ENCODE measurements at regions not wholly inside any gene's neighbourhood (a gene's known extent, or its start where the extent isn't known, plus 50 kb on each side); places are given as distances from the start of the nearest gene placed in this dataset.
"Not testable (repeated sequence)": the region's sequence is repeated elsewhere in the genome, so short reads cannot be mapped to it uniquely, and the experiment has no call there.

DNA sequence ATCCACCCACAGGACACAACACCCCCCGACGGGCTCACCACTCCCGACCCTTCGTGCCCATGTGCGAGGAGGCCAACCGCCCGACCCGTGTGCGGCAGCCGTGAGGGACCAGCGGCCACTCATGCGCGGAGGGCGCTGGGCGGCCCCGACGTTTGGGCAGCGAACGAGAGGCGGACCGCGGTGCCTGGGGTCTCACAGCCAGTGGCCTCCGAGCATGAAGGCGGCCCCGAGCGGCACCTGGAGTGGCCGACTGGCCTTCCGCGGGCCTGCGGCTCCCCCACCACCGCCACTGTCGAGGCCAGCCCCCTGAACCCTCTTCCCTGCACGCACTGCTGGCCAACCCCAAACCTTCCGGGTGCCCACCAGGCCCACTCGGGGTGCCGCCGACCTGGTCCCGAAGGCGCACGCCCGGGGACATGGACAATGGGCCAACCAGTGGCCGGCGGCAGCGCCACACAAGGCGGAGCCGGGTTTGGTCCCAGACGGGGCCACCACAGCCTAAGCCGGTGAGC lies 4274.9 kb upstream of the OR11H1 start:
- no peak for ATAC-seq
- TF ChIP-seq TOX (CRISPR knock-in tag; IDR thresholded peaks at IDR 0.05; ENCODE audit: borderline replicate concordance), result no peak
- TF ChIP-seq BACH2 (CRISPR knock-in tag; IDR thresholded peaks at IDR 0.05; ENCODE audit: borderline replicate concordance), result no peak
- no peak for TF ChIP-seq TCF4 (CRISPR knock-in tag; IDR thresholded peaks at IDR 0.05; ENCODE audit: borderline replicate concordance)
- no peak for TF ChIP-seq GLIS3 (CRISPR knock-in tag; IDR thresholded peaks at IDR 0.05)
- no peak for TF ChIP-seq ZFP30 (CRISPR knock-in tag; IDR thresholded peaks at IDR 0.05)
- no peak for TF ChIP-seq ZNF8 (CRISPR knock-in tag; IDR thresholded peaks at IDR 0.05)
- no peak for TF ChIP-seq ARNTL (CRISPR knock-in tag; IDR thresholded peaks at IDR 0.05; ENCODE audit: borderline replicate concordance, low read depth)
- TF ChIP-seq, protein P1, sequence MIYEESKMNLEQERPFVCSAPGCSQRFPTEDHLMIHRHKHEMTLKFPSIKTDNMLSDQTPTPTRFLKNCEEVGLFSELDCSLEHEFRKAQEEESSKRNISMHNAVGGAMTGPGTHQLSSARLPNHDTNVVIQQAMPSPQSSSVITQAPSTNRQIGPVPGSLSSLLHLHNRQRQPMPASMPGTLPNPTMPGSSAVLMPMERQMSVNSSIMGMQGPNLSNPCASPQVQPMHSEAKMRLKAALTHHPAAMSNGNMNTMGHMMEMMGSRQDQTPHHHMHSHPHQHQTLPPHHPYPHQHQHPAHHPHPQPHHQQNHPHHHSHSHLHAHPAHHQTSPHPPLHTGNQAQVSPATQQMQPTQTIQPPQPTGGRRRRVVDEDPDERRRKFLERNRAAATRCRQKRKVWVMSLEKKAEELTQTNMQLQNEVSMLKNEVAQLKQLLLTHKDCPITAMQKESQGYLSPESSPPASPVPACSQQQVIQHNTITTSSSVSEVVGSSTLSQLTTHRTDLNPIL (CRISPR knock-in tag; IDR thresholded peaks at IDR 0.05; ENCODE audit: low read depth), result no peak

DNA sequence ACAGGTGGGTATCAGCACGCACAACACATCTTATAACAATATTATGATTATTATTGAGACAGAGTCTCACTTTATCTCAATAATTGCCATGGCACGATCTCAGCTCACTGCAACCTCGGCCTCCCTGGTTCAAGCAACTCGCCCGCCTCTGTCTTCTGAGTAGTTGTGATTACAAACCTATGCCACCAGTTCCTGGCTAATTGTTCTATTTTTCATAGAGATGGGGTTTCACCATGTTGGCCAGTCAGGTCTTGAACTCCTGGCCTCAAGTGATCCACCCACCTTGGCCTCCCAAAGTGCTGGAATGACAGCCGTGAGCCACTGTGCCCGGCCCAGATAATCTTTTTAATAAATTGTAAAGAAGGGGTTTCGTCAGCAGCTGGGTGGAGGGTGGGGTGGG lies 4257.0 kb upstream of the OR11H1 start:
- ATAC-seq, result not testable (repeated sequence)

DNA sequence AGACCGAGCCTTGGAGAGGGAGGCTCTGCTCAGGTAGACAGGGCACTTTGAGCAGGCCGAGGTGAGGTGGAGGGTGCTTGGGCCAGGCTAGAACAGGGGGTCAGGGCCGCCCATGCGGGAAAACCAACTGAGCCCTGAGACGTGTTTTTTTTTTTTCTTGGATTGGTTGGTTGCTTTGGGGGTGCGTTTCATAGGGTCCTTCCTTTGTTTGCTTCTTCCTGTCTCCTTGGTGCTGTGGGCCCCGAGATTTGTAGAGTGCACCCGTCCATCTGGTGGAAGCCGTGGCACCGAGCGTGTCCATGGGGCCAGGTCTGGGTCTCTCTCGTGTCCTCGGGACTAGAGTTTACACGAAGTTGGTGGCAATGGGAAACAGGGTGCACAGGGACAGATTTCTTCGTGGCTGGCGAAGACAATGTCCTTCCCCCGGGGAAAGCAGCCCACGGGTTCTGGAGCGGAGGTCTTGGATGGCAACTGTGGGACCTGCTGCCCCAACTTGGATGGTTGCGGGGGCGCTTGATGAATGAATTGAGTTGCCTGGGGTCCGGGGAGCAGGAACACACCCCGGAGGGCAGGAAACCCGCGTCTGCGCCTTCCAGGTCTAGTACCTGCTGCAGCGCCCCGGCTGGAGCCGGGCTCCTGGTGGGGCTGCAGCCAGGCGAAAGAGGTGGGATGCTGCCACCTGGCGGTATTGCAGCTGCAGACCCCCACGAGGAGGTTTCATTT lies 4242.7 kb upstream of the OR11H1 start:
- peak; percentile 71; the same call in 2 of the 3 replicates for ATAC-seq

DNA sequence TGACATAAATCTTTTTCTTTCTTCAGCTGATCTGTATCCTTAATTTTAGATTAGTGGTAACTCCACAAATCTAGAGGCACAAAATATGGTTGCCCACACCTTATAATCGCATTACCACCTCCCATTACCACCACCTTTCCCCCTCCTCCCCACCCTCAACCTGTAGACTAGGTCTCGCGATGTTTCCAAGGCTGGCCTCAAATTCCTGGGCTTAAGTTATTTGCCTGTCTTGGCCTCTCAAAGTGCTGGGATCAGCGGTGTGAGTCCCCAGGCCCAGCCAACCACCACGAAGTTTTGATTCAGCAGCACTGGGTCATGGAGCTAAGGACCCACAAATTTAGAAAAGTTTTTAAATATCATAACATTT lies 4242.2 kb upstream of the OR11H1 start:
- not testable (repeated sequence) for ATAC-seq

DNA sequence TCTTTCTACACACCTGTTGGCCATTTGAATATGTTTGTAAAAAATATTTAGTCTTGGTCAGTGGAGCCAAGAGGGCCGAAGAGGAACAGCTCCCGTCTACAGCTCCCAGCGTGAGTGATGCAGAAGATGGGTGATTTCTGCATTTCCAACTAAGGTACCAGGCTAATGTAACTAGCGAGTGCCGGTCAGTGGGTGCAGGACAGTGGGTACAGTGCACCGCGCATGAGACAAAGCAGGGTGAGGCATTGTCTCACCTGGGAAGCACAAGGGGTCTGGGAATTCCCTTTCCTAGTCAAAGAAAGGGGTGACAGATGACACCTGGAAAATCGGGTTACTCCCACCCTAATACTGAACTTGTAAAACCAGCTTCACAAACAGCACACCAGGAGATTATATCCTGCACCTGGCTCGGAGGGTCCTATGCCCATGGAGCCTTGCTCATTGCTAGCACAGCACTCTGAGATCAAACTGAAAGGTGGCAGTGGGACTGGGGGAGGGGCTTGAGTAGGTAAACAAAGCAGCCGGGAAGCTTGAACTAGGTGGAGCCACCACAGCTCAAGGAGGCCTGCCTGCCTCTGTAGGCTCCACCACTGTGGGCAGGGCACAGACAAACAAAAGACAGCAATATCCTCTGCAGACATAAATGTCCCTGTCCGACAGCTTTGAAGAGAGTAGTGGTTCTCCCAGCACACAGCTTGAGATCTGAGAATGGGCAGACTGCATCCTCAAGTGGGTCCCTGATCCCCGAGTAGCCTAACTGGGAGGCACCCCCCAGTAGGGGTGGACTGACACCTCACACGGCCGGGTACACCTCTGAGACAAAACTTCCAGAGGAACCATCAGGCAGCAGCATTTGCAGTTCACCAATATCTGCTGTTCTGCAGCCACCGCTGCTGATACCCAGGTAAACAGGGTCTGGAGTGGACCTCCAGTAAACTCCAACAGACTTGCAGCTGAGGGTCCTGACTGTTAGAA lies 4239.5 kb upstream of the OR11H1 start:
- ATAC-seq, result not testable (repeated sequence)

DNA sequence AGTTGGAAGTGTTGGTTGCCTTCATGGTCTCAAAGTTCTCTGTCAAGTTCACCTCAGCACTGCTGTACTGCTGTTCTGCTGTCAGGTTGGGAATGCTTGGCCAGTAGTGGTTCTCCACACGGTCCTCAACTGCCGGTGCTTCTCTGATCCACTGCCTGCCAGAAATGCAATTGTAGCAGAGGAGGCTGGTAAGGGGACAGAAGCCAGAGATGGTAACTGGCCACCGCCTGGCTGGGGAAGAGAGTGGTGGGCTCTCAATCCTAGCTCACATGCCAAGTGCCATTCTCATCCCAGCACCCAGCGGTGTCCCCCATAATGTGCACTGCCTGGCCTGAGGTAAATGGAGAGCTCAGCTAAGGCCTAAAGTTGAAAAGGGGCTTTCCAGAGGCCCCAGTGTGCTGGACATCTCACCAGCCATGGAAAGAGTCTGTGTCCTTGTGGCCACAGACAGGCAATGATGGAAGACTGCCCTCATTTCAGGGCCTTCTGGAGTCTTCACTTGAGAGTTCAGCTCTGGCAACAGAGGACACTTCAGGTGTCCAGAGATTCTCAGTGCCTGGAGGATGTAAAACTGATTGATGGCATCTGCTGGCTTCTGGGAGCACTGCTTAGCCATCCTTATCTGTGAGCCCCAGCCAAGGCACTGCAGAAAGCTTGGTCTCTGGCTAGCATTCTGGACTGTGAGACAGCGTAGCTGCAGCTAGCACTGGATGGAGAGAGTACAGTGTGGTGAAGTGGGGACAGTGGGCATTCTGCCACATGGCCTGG lies 4229.7 kb upstream of the OR11H1 start:
- not testable (repeated sequence) for ATAC-seq

DNA sequence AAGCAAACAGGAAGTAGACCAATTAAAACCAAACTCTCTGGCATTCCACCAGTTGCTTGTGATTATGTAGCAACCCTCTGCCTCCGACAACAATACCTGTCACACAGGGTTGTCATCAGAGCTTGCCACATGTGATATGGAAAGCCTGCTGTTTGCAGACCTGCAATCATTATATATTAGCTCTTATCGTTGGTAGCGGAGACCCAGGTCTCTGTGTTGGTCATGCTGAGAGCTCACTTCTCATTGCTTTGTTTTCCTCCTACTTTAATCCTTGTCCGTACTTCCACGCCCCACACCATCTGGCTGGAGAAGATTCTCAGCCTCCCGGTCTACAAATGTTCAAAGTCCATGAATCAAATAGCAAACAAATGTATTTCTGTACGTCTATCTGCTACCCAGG lies 4225.6 kb upstream of the OR11H1 start:
- not testable (repeated sequence) for ATAC-seq

DNA sequence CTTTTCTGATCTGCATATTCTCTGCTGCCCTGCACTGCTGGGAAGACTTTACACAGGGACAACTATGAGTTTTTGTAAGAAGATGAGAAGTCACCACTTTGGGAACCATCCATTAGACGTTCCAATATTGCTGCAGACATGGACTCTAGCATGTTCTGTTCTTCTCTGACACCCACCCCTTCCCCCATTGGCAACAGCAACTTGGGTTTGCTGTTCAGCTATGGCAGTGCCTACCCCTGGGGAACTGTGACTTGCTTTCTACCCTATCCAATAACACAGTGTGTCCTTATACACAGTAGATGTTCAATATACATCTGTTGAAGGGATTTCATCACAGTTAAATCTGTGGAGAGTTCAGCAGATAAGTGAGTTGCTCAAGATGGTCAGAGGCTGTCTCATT lies 4225.1 kb upstream of the OR11H1 start:
- not testable (repeated sequence) for ATAC-seq

DNA sequence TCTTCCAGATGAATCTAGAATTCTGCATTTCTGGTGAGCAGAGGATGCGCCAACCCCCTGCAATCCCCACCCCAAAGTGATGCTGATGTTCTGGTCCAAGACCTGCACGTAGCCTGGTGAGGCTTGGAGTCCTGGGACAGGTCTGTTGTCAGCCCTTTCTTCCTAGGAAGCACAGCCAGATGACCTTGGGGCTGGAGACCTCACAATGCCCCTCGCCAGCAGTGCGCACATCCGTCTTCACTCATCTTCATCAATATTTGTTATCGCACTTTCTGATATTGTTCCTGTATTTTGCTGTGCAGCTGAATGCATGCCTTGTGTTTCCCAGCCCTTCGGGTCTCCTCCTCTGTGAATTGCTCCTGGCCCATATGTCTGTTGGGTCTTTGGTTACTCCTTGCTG lies 4222.8 kb upstream of the OR11H1 start:
- ATAC-seq, result not testable (repeated sequence)

DNA sequence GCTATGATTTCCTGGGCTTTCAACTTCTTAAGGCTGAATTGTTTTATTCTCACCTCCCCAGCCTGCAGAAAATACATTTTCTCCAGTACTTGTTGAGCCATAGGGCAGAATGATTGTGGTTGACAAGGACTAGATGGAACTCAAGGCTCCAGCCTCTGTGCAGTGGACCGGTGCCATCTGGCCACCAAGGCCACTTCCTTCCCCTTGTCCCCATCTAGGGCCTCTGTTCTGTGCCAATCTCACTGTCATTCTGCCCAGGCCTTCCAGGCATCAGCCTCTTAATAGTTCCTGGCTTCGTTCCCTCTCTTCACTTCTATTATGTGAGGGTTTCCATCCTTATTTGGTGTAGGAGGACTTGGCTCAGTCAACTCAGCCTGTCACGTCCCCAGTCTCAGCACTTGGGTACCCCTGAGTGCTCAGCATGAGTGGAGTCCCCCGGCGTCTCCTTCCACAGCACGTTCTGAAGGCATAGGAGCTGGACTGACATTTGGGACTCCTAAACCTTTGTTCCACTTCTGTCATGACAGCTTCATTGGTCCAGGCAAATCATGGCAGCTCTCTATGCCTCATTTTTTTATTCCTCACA lies 4221.0 kb upstream of the OR11H1 start:
- ATAC-seq, result not testable (repeated sequence)

DNA sequence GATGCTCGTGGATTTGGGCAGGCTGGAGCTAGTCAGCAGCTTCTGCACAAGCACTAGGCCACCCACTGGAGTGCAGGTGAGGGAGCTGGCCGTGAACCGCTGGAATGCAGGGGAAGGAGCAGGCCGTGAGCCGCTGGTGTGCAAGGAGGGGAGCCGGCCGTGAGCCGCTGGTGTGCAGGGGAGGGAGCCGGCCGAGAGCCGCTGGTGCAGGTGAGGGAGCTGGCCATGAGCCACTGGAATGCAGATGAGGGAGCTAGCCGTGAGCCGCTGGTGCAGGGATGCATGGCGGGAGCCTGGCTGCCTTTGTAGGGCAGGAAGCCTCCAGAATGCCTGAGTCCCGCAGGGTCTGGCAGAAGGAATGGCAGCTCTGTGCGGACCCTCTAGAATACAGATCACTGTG lies 4220.0 kb upstream of the OR11H1 start:
- no peak for ATAC-seq
- TF ChIP-seq, protein P2, sequence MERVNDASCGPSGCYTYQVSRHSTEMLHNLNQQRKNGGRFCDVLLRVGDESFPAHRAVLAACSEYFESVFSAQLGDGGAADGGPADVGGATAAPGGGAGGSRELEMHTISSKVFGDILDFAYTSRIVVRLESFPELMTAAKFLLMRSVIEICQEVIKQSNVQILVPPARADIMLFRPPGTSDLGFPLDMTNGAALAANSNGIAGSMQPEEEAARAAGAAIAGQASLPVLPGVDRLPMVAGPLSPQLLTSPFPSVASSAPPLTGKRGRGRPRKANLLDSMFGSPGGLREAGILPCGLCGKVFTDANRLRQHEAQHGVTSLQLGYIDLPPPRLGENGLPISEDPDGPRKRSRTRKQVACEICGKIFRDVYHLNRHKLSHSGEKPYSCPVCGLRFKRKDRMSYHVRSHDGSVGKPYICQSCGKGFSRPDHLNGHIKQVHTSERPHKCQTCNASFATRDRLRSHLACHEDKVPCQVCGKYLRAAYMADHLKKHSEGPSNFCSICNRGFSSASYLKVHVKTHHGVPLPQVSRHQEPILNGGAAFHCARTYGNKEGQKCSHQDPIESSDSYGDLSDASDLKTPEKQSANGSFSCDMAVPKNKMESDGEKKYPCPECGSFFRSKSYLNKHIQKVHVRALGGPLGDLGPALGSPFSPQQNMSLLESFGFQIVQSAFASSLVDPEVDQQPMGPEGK (CRISPR knock-in tag; IDR thresholded peaks at IDR 0.05; ENCODE audit: borderline replicate concordance), result no peak
- TF ChIP-seq, protein P3, sequence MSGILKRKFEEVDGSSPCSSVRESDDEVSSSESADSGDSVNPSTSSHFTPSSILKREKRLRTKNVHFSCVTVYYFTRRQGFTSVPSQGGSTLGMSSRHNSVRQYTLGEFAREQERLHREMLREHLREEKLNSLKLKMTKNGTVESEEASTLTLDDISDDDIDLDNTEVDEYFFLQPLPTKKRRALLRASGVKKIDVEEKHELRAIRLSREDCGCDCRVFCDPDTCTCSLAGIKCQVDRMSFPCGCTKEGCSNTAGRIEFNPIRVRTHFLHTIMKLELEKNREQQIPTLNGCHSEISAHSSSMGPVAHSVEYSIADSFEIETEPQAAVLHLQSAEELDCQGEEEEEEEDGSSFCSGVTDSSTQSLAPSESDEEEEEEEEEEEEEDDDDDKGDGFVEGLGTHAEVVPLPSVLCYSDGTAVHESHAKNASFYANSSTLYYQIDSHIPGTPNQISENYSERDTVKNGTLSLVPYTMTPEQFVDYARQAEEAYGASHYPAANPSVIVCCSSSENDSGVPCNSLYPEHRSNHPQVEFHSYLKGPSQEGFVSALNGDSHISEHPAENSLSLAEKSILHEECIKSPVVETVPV (CRISPR knock-in tag; IDR thresholded peaks at IDR 0.05), result no peak
- TF ChIP-seq ISL1 (CRISPR knock-in tag; IDR thresholded peaks at IDR 0.05) (no peak), ARNTL (CRISPR knock-in tag; IDR thresholded peaks at IDR 0.05; ENCODE audit: borderline replicate concordance, low read depth) (no peak), TOX (CRISPR knock-in tag; IDR thresholded peaks at IDR 0.05; ENCODE audit: borderline replicate concordance) (no peak), ZC3H10 (CRISPR knock-in tag; IDR thresholded peaks at IDR 0.05) (no peak), ZNF70 (CRISPR knock-in tag; IDR thresholded peaks at IDR 0.05) (no peak), PPARA (CRISPR knock-in tag; IDR thresholded peaks at IDR 0.05; ENCODE audit: borderline replicate concordance) (no peak), OSR1 (CRISPR knock-in tag; IDR thresholded peaks at IDR 0.05) (no peak)
- TF ChIP-seq, protein P1 (CRISPR knock-in tag; IDR thresholded peaks at IDR 0.05; ENCODE audit: low read depth), result no peak

Measured in SK-N-SH treated with all-trans-retinoic acid at 6 μM for 48 hours (cell line).